ENCODE measurements at regions not wholly inside any gene's neighbourhood (a gene's known extent, or its start where the extent isn't known, plus 50 kb on each side); places are given as distances from the start of the nearest gene placed in this dataset.

DNA sequence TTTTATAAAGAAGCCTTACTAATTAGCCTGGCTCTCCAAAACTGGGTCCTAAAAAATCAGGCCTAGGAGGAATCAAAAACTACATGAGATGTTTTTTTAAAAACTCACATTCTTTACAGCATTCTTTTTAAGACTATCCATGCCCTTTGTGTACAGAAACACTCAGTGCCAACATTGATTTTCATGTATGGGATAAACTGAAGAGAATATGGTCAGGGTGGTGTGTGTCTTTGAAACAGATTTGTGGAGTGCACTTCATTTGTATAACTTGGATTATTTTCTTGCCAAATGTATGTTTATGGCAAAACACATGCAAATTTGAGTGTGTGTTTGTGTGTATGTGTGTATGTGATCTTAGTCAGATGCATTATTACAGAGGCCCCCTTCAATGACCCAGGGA, 283.6 kb upstream of the ATP5MC3 start:
- TF ChIP-seq CTBP1 (IDR thresholded peaks at IDR 0.05; ENCODE audit: borderline replicate concordance), result no peak
- no peak for TF ChIP-seq FOXM1 (IDR thresholded peaks at IDR 0.05; ENCODE audit: borderline replicate concordance)
- no peak for TF ChIP-seq SUZ12 (IDR thresholded peaks at IDR 0.05)
- no peak for TF ChIP-seq HDGF (IDR thresholded peaks at IDR 0.05; ENCODE audit: borderline replicate concordance)
- no peak for TF ChIP-seq BHLHE40 (IDR thresholded peaks at IDR 0.05; ENCODE audit: borderline replicate concordance)
- no peak for TF ChIP-seq NFRKB (IDR thresholded peaks at IDR 0.05)
- no peak for TF ChIP-seq SP1 (IDR thresholded peaks at IDR 0.05)
- no peak for TF ChIP-seq ELF4 (IDR thresholded peaks at IDR 0.05)
- TF ChIP-seq TARDBP (IDR thresholded peaks at IDR 0.05), result no peak
- no peak for TF ChIP-seq FOXK2 (IDR thresholded peaks at IDR 0.05)
- TF ChIP-seq ARNT (IDR thresholded peaks at IDR 0.05), result no peak
- TF ChIP-seq ZNF384 (IDR thresholded peaks at IDR 0.05), result no peak
